Erythroblast (primary cell): ENCODE measurements at regions not wholly inside any gene's neighbourhood (a gene's known extent, or its start where the extent isn't known, plus 50 kb on each side); places are given as distances from the start of the nearest gene placed in this dataset.

Source experiments
- GATA1 ChIP-seq: IDR thresholded peaks from 2 replicates; pipeline ENCODE4 v1.6.1; 2011; ENCODE audit warnings: low read depth, mild to moderate bottlenecking, control low read depth, low read length, moderate library complexity
- POLR2A ChIP-seq: IDR thresholded peaks from 2 replicates; pipeline ENCODE4 v1.6.1; 2011; ENCODE audit warnings: mild to moderate bottlenecking, low read length

GRCh38 chr20:40770564-40771307 lies 81.7 kb upstream of the MAFB start:
- TF ChIP-seq POLR2A (no peak), GATA1 (no peak)
